OCI-LY7 (cell line): ENCODE measurements at regions not wholly inside any gene's neighbourhood (a gene's known extent, or its start where the extent isn't known, plus 50 kb on each side); places are given as distances from the start of the nearest gene placed in this dataset.

Experiments used
- CTCF ChIP-seq: fragments of 200-600 bp; sonication (generic); conservative IDR thresholded peaks from 2 replicates; pipeline ENCODE4 v1.5.1; 2014; ENCODE audit warnings: mild to moderate bottlenecking, antibody characterized with exemption, low read length, moderate library complexity, mixed read lengths
- EZH2phosphoT487 ChIP-seq: fragments of 200-600 bp; sonication (generic); IDR thresholded peaks from 2 replicates; pipeline ENCODE4 v1.6.1; 2018; ENCODE audit warnings: low read depth, borderline replicate concordance, mild to moderate bottlenecking, mixed run types, antibody characterized with exemption, low read length, moderate library complexity, mixed read lengths

GRCh38 chr11:15747671-15748070 is 608.7 kb downstream of the SOX6 start:
- TF ChIP-seq CTCF (no peak), EZH2phosphoT487 (no peak)
